Spleen (tissue), 11 donors: ENCODE measurements at regions not wholly inside any gene's neighbourhood (a gene's known extent, or its start where the extent isn't known, plus 50 kb on each side); places are given as distances from the start of the nearest gene placed in this dataset.

Source experiments
- DNase-seq: peaks from one replicate; pipeline ENCODE4 v3.0.0-alpha.2; 2020
- H3K27ac ChIP-seq, 8 donors: fragments of 200-600 bp; sonication (generic) in 7 of 8; 1 replicate in 4 of 8; 2 replicates in 4 of 8; pipeline versions ENCODE4 v1.5.0 to v1.8.0; 2016 to 2021; ENCODE audit warnings: inconsistent platforms in 4 of 8, mild to moderate bottlenecking in 4 of 8, moderate library complexity in 1 of 8
- H3K27me3 ChIP-seq, 7 donors: fragments of 200-600 bp; sonication (generic) in 6 of 7; replicated peaks in 1 of 7; 1 replicate in 4 of 7; 2 replicates in 3 of 7; pipeline versions ENCODE4 v1.5.0 to v1.8.0; 2016 to 2021; ENCODE audit warnings: inconsistent platforms in 3 of 7, mild to moderate bottlenecking in 1 of 7
- H3K36me3 ChIP-seq, 6 donors: fragments of 200-600 bp; sonication (generic) in 5 of 6; 1 replicate in 4 of 6; 2 replicates in 2 of 6; pipeline versions ENCODE4 v1.5.0 to v1.8.0; 2016 to 2021; ENCODE audit warnings: inconsistent platforms in 2 of 6
- H3K4me1 ChIP-seq, 6 donors: fragments of 200-600 bp; sonication (generic) in 5 of 6; 1 replicate in 3 of 6; 2 replicates in 3 of 6; pipeline versions ENCODE4 v1.5.0 to v1.8.0; 2016 to 2021; ENCODE audit warnings: inconsistent platforms in 3 of 6
- H3K4me3 ChIP-seq, 8 donors: fragments of 200-600 bp; sonication (generic) in 7 of 8; 1 replicate in 4 of 8; 2 replicates in 4 of 8; pipeline versions ENCODE4 v1.5.0 to v1.8.0; 2016 to 2021; ENCODE audit warnings: inconsistent platforms in 4 of 8, mild to moderate bottlenecking in 4 of 8, moderate library complexity in 2 of 8
- H3K9me3 ChIP-seq, 8 donors: fragments of 200-600 bp; sonication (generic) in 7 of 8; 1 replicate in 4 of 8; 2 replicates in 4 of 8; pipeline versions ENCODE4 v1.5.0 to v1.8.0; 2016 to 2021; ENCODE audit warnings: inconsistent platforms in 4 of 8
- POLR2A ChIP-seq, 3 donors: fragments of 450-650 bp; IDR thresholded peaks; one replicate each; pipeline ENCODE4 v1.5.1; 2017; ENCODE audit warnings: antibody characterized with exemption in 3 of 3, mild to moderate bottlenecking in 1 of 3
- POLR2AphosphoS5 ChIP-seq, 3 donors: sonication (generic); formaldehyde crosslinking; IDR thresholded peaks; one replicate each; pipeline ENCODE4 v1.5.1; 2017; ENCODE audit warnings: antibody characterized with exemption in 3 of 3
- WGBS, 5 donors: extraction: QIAGEN DNeasy Blood & Tissue Kit in 3 of 5; methylation state at CpG; one replicate each; pipeline versions ENCODE4 v1.1.5 to v1.1.7; 2013 to 2018; 5-methylcytosine and 5-hydroxymethylcytosine counted together
- intact Hi-C: fragments of 100-400 bp; cut with DNase I; formaldehyde crosslinking; loops from one replicate; pipeline ENCODE4 v1.15.0; 2023; ENCODE audit warnings: low total_unique reads
- TF ChIP-seq, protein P1 (sequence below), 11 experiments: fragments of 200-600 bp in 7 of 11; fragments of 450-650 bp in 4 of 11; sonication (generic) in 4 of 11; IDR thresholded peaks in 8 of 11; conservative IDR thresholded peaks in 3 of 11; 1 replicate in 7 of 11; 2 replicates in 4 of 11; pipeline versions ENCODE4 v1.4.0 to v1.8.0; 2016 to 2021; ENCODE audit warnings: antibody characterized with exemption in 11 of 11, inconsistent platforms in 4 of 11, mild to moderate bottlenecking in 1 of 11
- donor health status: healthy with polysubstance abuse.
- donor health status: DM: no; HTN: no; CAD: no; lungs with moderate emphysema.
- donor health status: DM: no; HTN: no; CAD: no.
- donor health status: Bipolar disorder and iron deficiency.
- donor health status: healthy.
- donor health status: DM: no; HTN: no; CAD: no.
- donor health status: DM: yes; HTN: yes; CAD: no.

DNA sequence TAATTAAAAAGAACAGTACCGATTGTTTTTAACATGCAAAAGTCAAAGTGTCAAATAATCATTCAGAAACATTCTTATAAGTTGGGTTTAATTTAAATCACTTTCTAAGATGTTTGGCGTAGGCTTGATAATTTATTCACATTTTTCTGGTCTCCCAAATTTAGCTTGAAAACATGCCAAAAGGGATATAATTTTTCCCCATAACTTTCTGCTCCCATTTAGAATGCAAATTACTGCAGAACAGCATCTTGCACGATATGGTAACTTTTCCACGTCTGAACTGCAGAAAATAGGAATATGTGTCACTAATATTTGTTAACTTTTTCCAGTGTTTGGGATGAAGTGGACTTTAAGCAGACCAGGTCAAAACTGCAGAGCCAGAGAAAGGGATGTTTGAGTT lies 1592.4 kb upstream of the SEL1L start:
- intact Hi-C loops: no loop called here
- no peak for DNase-seq
- no peaks in the 10 kb centered on the region for H3K36me3 ChIP-seq
- TF ChIP-seq POLR2A (IDR thresholded peaks at IDR 0.05) (no peak), POLR2AphosphoS5 (IDR thresholded peaks at IDR 0.05) (no peak)
- TF ChIP-seq, protein P1, sequence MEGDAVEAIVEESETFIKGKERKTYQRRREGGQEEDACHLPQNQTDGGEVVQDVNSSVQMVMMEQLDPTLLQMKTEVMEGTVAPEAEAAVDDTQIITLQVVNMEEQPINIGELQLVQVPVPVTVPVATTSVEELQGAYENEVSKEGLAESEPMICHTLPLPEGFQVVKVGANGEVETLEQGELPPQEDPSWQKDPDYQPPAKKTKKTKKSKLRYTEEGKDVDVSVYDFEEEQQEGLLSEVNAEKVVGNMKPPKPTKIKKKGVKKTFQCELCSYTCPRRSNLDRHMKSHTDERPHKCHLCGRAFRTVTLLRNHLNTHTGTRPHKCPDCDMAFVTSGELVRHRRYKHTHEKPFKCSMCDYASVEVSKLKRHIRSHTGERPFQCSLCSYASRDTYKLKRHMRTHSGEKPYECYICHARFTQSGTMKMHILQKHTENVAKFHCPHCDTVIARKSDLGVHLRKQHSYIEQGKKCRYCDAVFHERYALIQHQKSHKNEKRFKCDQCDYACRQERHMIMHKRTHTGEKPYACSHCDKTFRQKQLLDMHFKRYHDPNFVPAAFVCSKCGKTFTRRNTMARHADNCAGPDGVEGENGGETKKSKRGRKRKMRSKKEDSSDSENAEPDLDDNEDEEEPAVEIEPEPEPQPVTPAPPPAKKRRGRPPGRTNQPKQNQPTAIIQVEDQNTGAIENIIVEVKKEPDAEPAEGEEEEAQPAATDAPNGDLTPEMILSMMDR (IDR thresholded peaks at IDR 0.05 in 8 of 11, conservative IDR thresholded peaks at IDR 0.05 in 3 of 11): no peak
- H3K4me1 ChIP-seq: no peaks in the 10 kb centered on the region
- H3K27ac ChIP-seq: no peak overlapping the region
- WGBS, 5 donors: 70 to 84% (median 76%) methylated on average over 4 of the region's 4 CpGs
- peaks cover 0 to 8% (median 0%) of the 10 kb centered on the region in 8 donors for H3K9me3 ChIP-seq
- H3K4me3 ChIP-seq: no peak overlapping the region
- no peaks in the 10 kb centered on the region for H3K27me3 ChIP-seq

DNA sequence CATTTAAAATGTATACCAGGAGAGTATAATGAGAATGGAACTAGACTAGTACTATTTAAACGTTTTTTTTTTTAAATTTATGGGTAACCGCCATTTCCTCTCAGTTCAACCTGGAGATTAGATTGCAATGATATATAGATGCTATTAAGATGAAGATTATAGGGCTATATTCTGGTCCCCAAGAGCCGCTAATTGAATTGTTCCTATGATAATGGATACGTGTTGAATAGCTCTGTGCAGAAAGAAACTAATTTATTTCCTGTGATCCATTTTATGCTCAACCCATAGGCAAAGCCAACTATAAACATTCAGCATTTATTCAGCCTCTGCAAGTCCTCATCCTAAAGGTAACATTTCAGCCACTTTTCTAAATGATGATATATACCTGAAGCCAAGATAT lies 1595.1 kb upstream of the SEL1L start:
- intact Hi-C loops: no loop called here
- no peaks in the 10 kb centered on the region for H3K4me1 ChIP-seq
- TF ChIP-seq POLR2A (IDR thresholded peaks at IDR 0.05): no peak
- TF ChIP-seq, protein P1 (IDR thresholded peaks at IDR 0.05 in 8 of 11, conservative IDR thresholded peaks at IDR 0.05 in 3 of 11): no peak
- H3K4me3 ChIP-seq: no peak overlapping the region
- no peak overlapping the region for H3K27ac ChIP-seq
- no peak for DNase-seq
- H3K27me3 ChIP-seq: no peaks in the 10 kb centered on the region
- WGBS, 5 donors: 67 to 79% (median 76%) methylated on average over 4 of the region's 4 CpGs
- no peaks in the 10 kb centered on the region for H3K36me3 ChIP-seq
- peaks cover 0 to 8% (median 0%) of the 10 kb centered on the region in 8 donors for H3K9me3 ChIP-seq

DNA sequence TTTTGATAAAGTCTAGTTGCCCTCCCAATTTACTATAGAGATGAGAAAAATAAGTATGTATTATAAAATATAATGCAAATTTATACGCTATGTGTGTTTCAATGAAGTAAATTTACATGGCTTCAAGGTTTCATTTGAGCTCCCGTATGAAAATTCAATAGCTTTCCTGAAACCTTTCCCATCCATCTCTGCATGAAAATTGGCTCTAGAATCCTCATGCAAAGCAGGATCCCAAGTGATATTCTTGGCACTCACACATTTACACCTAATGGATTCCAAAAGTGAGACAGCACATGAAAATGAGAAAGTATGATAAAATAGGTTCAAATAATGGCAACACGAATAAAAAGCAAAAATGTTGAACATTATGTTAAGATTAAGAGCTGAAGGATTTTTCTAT lies 1595.8 kb upstream of the SEL1L start:
- intact Hi-C loops: no loop called here
- H3K4me3 ChIP-seq: no peak overlapping the region
- peaks cover 0 to 8% (median 0%) of the 10 kb centered on the region in 8 donors for H3K9me3 ChIP-seq
- H3K36me3 ChIP-seq: no peaks in the 10 kb centered on the region
- H3K27me3 ChIP-seq: no peaks in the 10 kb centered on the region
- 79 to 92% (median 82%) methylated on average over 3 of the region's 3 CpGs for WGBS, 5 donors
- H3K27ac ChIP-seq: no peak overlapping the region
- DNase-seq: no peak
- TF ChIP-seq POLR2A (IDR thresholded peaks at IDR 0.05) (no peak), POLR2AphosphoS5 (IDR thresholded peaks at IDR 0.05) (no peak)
- TF ChIP-seq, protein P1 (IDR thresholded peaks at IDR 0.05 in 8 of 11, conservative IDR thresholded peaks at IDR 0.05 in 3 of 11): no peak
- H3K4me1 ChIP-seq: no peaks in the 10 kb centered on the region

DNA sequence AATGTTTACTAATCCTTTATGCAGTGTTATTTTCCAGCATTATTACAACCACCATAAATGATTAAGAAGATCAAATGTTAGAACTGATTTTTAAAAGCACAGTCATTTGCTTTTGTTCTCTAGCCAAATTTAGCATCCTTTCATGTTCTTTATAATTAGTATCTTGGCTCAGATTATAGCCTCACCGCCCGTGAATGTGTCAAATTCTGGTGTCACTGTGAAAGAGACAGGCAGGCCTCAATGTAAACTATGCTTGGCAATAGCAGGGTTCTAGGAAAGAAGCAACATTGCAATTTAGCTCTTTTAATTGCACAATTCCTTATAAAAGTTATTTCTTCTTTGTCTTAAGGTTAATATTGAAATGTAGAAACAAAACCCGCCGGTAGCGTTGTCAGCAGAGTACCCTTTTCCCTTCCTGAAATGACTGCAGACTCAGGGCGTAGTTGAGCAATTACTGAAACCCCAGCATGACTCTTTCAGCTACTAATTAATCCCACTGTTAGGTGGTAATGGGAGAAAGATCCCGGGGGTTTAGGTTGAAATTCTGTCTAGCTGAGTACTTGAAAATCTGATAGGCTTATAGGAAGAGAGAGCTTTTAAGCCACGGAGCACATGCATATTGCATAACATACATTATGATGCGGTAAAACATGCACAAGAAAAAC lies 1600.5 kb upstream of the SEL1L start:
- TF ChIP-seq POLR2A (IDR thresholded peaks at IDR 0.05) (no peak), POLR2AphosphoS5 (IDR thresholded peaks at IDR 0.05) (no peak)
- TF ChIP-seq, protein P1 (IDR thresholded peaks at IDR 0.05 in 8 of 11, conservative IDR thresholded peaks at IDR 0.05 in 3 of 11): no peak
- no peaks in the 10 kb centered on the region for H3K27me3 ChIP-seq
- H3K9me3 ChIP-seq: no peaks in the 10 kb centered on the region
- no peak overlapping the region for H3K4me3 ChIP-seq
- H3K36me3 ChIP-seq: no peaks in the 10 kb centered on the region
- H3K27ac ChIP-seq: no peak overlapping the region
- no peak for DNase-seq
- H3K4me1 ChIP-seq: no peaks in the 10 kb centered on the region
- 62 to 78% (median 72%) methylated on average over 9 of the region's 9 CpGs for WGBS, 5 donors
- intact Hi-C loops: no loop called here
